Natural killer cell (primary cell): ENCODE measurements at regions not wholly inside any gene's neighbourhood (a gene's known extent, or its start where the extent isn't known, plus 50 kb on each side); places are given as distances from the start of the nearest gene placed in this dataset.

Experiments used
- ATAC-seq, 3 donors: fragments of 150-1000 bp in 2 of 3; fragments of 200-7000 bp in 1 of 3; cut with Tn5 transposase; 1 replicate in 1 of 3; 2 replicates in 2 of 3; pipeline ENCODE4 v1.10.0; 2021; ENCODE audit warnings: mild to moderate bottlenecking in 2 of 3, moderate library complexity in 2 of 3
- DNase-seq, 2 donors: peaks; one replicate each; pipeline versions ENCODE4 v3.0.0 to v3.0.0-alpha.2; 2013 to 2021; ENCODE audit warnings: mixed read lengths in 1 of 2
- H3K27ac ChIP-seq: one replicate; pipeline ENCODE4 v1.5.1; 2013; ENCODE audit warnings: mild to moderate bottlenecking, low read length
- H3K27me3 ChIP-seq: one replicate; pipeline ENCODE4 v1.6.1; 2013; ENCODE audit warnings: low read length; ENCODE audit not compliant: control insufficient read depth, insufficient read depth
- H3K36me3 ChIP-seq: one replicate; pipeline ENCODE4 v1.6.1; 2013; ENCODE audit warnings: low read length; ENCODE audit not compliant: control insufficient read depth, insufficient read depth
- H3K4me1 ChIP-seq: one replicate; pipeline ENCODE4 v1.6.1; 2013; ENCODE audit warnings: low read length; ENCODE audit not compliant: control insufficient read depth, insufficient read depth
- H3K4me3 ChIP-seq: one replicate; pipeline ENCODE4 v1.5.1; 2013; ENCODE audit warnings: low read length
- H3K9me3 ChIP-seq: one replicate; pipeline ENCODE4 v1.6.1; 2013; ENCODE audit warnings: low read length; ENCODE audit not compliant: control insufficient read depth, insufficient read depth
- H3K27ac Mint-ChIP-seq, 2 donors: one replicate each; pipeline ENCODE4 v1.8.0; 2022; ENCODE audit warnings: mild to moderate bottlenecking in 2 of 2, mixed read lengths in 2 of 2, moderate library complexity in 1 of 2
- H3K27me3 Mint-ChIP-seq, 2 donors: one replicate each; pipeline ENCODE4 v1.8.0; 2022; ENCODE audit warnings: low read depth in 2 of 2, mixed read lengths in 2 of 2
- H3K36me3 Mint-ChIP-seq: one replicate; pipeline ENCODE4 v1.8.0; 2022; ENCODE audit warnings: mixed read lengths
- H3K4me1 Mint-ChIP-seq, 2 donors: one replicate each; pipeline ENCODE4 v1.8.0; 2022; ENCODE audit warnings: mixed read lengths in 2 of 2
- H3K4me3 Mint-ChIP-seq: one replicate; pipeline ENCODE4 v1.8.0; 2022; ENCODE audit warnings: mild to moderate bottlenecking, moderate library complexity, mixed read lengths
- H3K9me3 Mint-ChIP-seq, 2 donors: one replicate each; pipeline ENCODE4 v1.8.0; 2022; ENCODE audit warnings: mixed read lengths in 2 of 2
- CTCF ChIP-seq: fragments of 200-600 bp; IDR thresholded peaks from one replicate; pipeline ENCODE4 v1.8.0; 2022; ENCODE audit warnings: antibody characterized with exemption
- WGBS: methylation state at CpG from one replicate; pipeline ENCODE4 v1.1.7; 2013; ENCODE audit warnings: missing lambda C conversion rate; ENCODE audit not compliant: insufficient coverage; 5-methylcytosine and 5-hydroxymethylcytosine counted together
- intact Hi-C: fragments of 100-400 bp; cut with micrococcal nuclease; formaldehyde crosslinking; loops from one replicate; pipeline ENCODE4 v1.14.2; 2022

DNA sequence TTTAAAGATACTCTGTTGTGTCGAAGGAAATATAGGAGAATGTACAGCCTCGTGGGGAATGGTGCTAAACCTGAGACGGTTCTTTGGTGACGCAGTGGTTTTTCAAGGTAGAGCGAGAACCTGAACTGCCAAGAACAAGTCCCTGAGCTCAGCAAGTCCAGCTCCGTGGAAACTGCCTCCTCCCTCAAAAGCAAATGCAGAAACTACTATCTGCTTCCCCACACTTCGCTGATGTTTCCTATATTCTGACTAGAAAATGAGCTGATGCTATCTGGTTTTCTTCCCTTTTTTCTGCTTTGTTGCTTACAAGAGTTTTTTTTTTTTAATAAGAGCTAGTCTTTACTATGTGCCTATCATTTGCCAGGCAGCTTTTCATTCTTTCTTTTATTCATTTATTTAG lies 85.3 kb upstream of the LY86 start:
- no peak for DNase-seq
- no peaks in the 10 kb centered on the region for H3K9me3 ChIP-seq
- H3K27me3 ChIP-seq = no peaks in the 10 kb centered on the region
- Mint-ChIP-seq H3K4me3 (no peak overlapping the region), H3K27ac (no peak overlapping the region), H3K27me3 (peaks cover 30 to 56% of the 10 kb centered on the region in 2 donors), H3K4me1 (no peaks in the 10 kb centered on the region), H3K9me3 (no peaks in the 10 kb centered on the region), H3K36me3 (no peaks in the 10 kb centered on the region)
- H3K36me3 ChIP-seq = no peaks in the 10 kb centered on the region
- 24% methylated on average over 7 of the region's 7 CpGs for WGBS
- H3K4me3 ChIP-seq = no peak overlapping the region
- intact Hi-C loops = no loop called here
- ATAC-seq = no peak
- H3K4me1 ChIP-seq = no peaks in the 10 kb centered on the region
- no peak overlapping the region for H3K27ac ChIP-seq
- no peak for TF ChIP-seq CTCF

- no peaks in the 10 kb centered on the region for H3K27me3 ChIP-seq
- ATAC-seq = no peak
- Mint-ChIP-seq H3K27ac (no peak overlapping the region), H3K4me3 (no peak overlapping the region), H3K9me3 (no peaks in the 10 kb centered on the region), H3K36me3 (no peaks in the 10 kb centered on the region), H3K4me1 (no peaks in the 10 kb centered on the region), H3K27me3 (peaks cover 32 to 57% of the 10 kb centered on the region in 2 donors)
- intact Hi-C loops = no loop called here
- no peaks in the 10 kb centered on the region for H3K4me1 ChIP-seq
- H3K4me3 ChIP-seq = no peak overlapping the region
- H3K9me3 ChIP-seq = no peaks in the 10 kb centered on the region
- no peak for TF ChIP-seq CTCF
- DNase-seq = no peak
- WGBS = 81% methylated on average over 3 of the region's 3 CpGs
- H3K36me3 ChIP-seq = no peaks in the 10 kb centered on the region
- no peak overlapping the region for H3K27ac ChIP-seq
Observed at GRCh38 chr6:6505111-6505510, 83.4 kb upstream of the LY86 start.

DNA sequence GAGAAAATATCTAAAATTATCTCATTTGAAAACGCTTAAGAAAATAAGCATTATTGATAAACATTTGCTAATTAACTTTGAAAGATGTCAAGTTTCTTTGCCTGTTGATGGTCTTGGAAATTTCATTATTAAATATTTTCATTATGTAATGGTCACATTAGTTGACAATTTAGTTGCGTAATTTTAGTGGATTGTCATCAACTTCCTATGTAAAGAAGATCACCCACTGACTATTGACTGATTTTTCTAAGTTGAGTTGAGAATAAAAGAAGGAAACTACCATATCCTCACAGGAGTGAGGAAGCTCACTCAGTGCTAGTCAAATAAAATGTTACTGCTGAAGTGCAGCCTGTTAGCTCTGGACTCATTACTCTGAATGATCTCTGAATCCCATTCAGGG lies 79.9 kb upstream of the LY86 start:
- H3K4me3 Mint-ChIP-seq = no peak overlapping the region
- no peaks in the 10 kb centered on the region for H3K36me3 Mint-ChIP-seq
- intact Hi-C loops = no loop called here
- H3K27ac Mint-ChIP-seq = no peak overlapping the region
- peaks cover 26 to 51% of the 10 kb centered on the region in 2 donors for H3K27me3 Mint-ChIP-seq
- no CpG with 5 or more reads among the region's 2 CpGs for WGBS
- Histone ChIP-seq H3K9me3 (no peaks in the 10 kb centered on the region), H3K4me1 (no peaks in the 10 kb centered on the region), H3K27ac (no peak overlapping the region), H3K4me3 (no peak overlapping the region), H3K36me3 (no peaks in the 10 kb centered on the region), H3K27me3 (peaks cover 6% of the 10 kb centered on the region)
- ATAC-seq (no peak), DNase-seq (no peak)
- no peak for TF ChIP-seq CTCF
- H3K9me3 Mint-ChIP-seq = no peaks in the 10 kb centered on the region
- no peaks in the 10 kb centered on the region for H3K4me1 Mint-ChIP-seq

DNA sequence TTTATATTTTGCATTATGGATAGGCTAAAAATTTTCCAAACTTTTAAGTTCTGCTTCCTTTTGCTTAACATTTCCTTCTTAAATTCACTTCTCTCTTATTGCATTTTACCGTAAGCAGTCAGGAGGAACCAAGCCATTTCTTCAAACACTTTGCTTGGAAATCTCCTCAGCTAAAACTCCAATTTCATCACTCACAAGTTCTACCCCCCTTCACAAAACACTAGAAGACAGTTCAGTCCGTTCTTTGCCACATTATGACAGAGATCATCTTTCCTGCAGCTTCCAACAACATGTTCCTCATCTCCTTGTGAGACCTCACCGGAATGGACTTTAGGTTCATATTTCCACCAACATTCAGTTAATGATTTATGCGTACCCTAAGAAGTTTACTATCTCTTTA lies 79.2 kb upstream of the LY86 start:
- TF ChIP-seq CTCF = no peak
- H3K27me3 Mint-ChIP-seq = peaks cover 24 to 51% of the 10 kb centered on the region in 2 donors
- H3K27ac Mint-ChIP-seq = no peak overlapping the region
- H3K4me3 ChIP-seq = no peak overlapping the region
- no peaks in the 10 kb centered on the region for H3K9me3 ChIP-seq
- ATAC-seq (no peak), DNase-seq (no peak)
- H3K27me3 ChIP-seq = peaks cover 6% of the 10 kb centered on the region
- no peaks in the 10 kb centered on the region for H3K36me3 ChIP-seq
- no peak overlapping the region for H3K4me3 Mint-ChIP-seq
- 90% methylated on average over 4 of the region's 4 CpGs for WGBS
- H3K9me3 Mint-ChIP-seq = no peaks in the 10 kb centered on the region
- no peaks in the 10 kb centered on the region for H3K4me1 ChIP-seq
- H3K4me1 Mint-ChIP-seq = no peaks in the 10 kb centered on the region
- intact Hi-C loops = no loop called here
- no peaks in the 10 kb centered on the region for H3K36me3 Mint-ChIP-seq
- H3K27ac ChIP-seq = no peak overlapping the region
